ENCODE measurements at regions not wholly inside any gene's neighbourhood (a gene's known extent, or its start where the extent isn't known, plus 50 kb on each side); places are given as distances from the start of the nearest gene placed in this dataset.

- no peak for TF ChIP-seq CTCF (IDR thresholded peaks at IDR 0.05)
Measured at GRCh38 chr10:83248106-83248631, 891.1 kb upstream of the GHITM start.

- no peak for TF ChIP-seq CTCF (IDR thresholded peaks at IDR 0.05)
Measured at GRCh38 chr10:83250396-83250795, 888.9 kb upstream of the GHITM start.

- no peak for TF ChIP-seq CTCF (IDR thresholded peaks at IDR 0.05)
Measured at GRCh38 chr10:83252169-83252568, 887.1 kb upstream of the GHITM start.

GRCh38 chr10:83252596-83252995 lies 886.7 kb upstream of the GHITM start:
- TF ChIP-seq CTCF (IDR thresholded peaks at IDR 0.05): no peak

GRCh38 chr10:83253011-83253671 lies 886.2 kb upstream of the GHITM start:
- TF ChIP-seq CTCF (IDR thresholded peaks at IDR 0.05): no peak

GRCh38 chr10:83254698-83255097 lies 884.6 kb upstream of the GHITM start:
- TF ChIP-seq CTCF (IDR thresholded peaks at IDR 0.05): no peak

GRCh38 chr10:83262434-83262833 lies 876.9 kb upstream of the GHITM start:
- TF ChIP-seq CTCF (IDR thresholded peaks at IDR 0.05): no peak
